GM13976 (cell line): ENCODE measurements at regions not wholly inside any gene's neighbourhood (a gene's known extent, or its start where the extent isn't known, plus 50 kb on each side); places are given as distances from the start of the nearest gene placed in this dataset.
"Not testable (repeated sequence)": the region's sequence is repeated elsewhere in the genome, so short reads cannot be mapped to it uniquely, and the experiment has no call there.

Experiments
- DNase-seq: peaks from one replicate; pipeline ENCODE4 v3.0.0; 2012; ENCODE audit warnings: low spot score
- CTCF ChIP-seq: IDR thresholded peaks from 2 replicates; pipeline ENCODE4 v1.5.1; 2012; ENCODE audit warnings: borderline replicate concordance, mild to moderate bottlenecking; ENCODE audit not compliant: insufficient read depth; ENCODE audit errors: extremely low read depth, missing control alignments, control extremely low read depth
- in situ Hi-C: fragments of 300-500 bp; cut with MboI; formaldehyde crosslinking; loops from one replicate; pipeline ENCODE4 v1.12.0; 2022; ENCODE audit warnings: low sequenced_read_pairs, mixed read lengths, inconsistent platforms; ENCODE audit not compliant: unreplicated experiment

- in situ Hi-C loops, result no loop called here
- DNase-seq, result no peak
- TF ChIP-seq CTCF, result no peak
These were observed 932.9 kb downstream of the QKI start for GRCh38 chr6:164347455-164347854.

- no peak for DNase-seq
- no peak for TF ChIP-seq CTCF
- in situ Hi-C loops, result no loop called here
These were observed 932.1 kb downstream of the QKI start for GRCh38 chr6:164346631-164347030.

- no peak for TF ChIP-seq CTCF
- in situ Hi-C loops, result no loop called here
- DNase-seq, result no peak
These were observed 931.4 kb downstream of the QKI start for GRCh38 chr6:164345806-164346496.

- TF ChIP-seq CTCF, result no peak
- DNase-seq, result no peak
- in situ Hi-C loops, result no loop called here
These were observed 930.8 kb downstream of the QKI start for GRCh38 chr6:164345327-164345726.

GRCh38 chr6:164344801-164345291 is 930.3 kb downstream of the QKI start:
- no peak for TF ChIP-seq CTCF
- in situ Hi-C loops, result no loop called here
- DNase-seq, result no peak

GRCh38 chr6:164339442-164339841 is 924.9 kb downstream of the QKI start:
- in situ Hi-C loops, DNase-seq: not testable (repeated sequence)

- no peak for TF ChIP-seq CTCF
These were observed 923.4 kb downstream of the QKI start for GRCh38 chr6:164337925-164338397.

More at GRCh38 chr6:164337925-164338397, 923.4 kb downstream of the QKI start:
- no peak for DNase-seq
- in situ Hi-C loops, result no loop called here
